ENCODE measurements at regions not wholly inside any gene's neighbourhood (a gene's known extent, or its start where the extent isn't known, plus 50 kb on each side); places are given as distances from the start of the nearest gene placed in this dataset.

GRCh38 chr5:158117467-158118160 lies 258.7 kb upstream of the CLINT1 start:
- DNase-seq: no peak

DNA sequence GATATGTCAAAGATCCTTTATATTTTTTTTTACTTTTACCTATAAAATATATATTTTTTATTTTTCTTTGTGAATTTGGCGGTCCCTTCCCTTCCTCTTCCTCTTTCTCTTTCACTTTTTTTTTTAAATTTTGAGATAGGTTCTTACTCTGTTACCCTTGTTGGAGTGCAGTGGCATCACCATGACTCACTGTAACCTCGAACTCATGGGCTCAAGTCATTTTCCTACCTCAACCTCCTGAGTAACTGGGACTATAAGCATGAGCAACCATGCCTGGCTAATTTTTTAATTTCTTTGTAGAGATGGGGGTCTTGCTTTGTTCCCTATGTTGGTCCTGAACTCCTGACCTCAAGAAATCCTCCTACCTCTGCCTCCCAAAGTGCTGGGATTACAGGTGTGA lies 258.0 kb upstream of the CLINT1 start:
- no peak for DNase-seq

DNA sequence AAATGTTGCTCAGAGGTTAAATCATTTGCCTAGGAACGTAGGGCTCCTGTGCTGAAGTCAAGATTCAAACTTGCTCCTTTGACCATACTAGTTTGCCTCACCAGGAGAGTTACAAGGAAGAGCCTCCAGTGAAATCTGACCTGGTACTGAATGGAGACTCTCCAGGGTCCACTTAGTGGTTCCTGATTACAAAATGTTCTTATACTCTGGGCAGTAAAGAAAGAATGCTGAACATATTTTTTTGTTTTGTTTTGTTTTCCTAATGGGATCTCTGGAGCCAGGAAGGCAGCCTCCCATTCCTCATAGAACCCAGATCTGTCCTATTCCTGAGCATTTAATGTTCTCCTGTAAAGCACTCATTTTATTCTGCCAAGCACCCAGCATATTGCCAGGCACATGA lies 256.5 kb upstream of the CLINT1 start:
- no peak for DNase-seq

DNA sequence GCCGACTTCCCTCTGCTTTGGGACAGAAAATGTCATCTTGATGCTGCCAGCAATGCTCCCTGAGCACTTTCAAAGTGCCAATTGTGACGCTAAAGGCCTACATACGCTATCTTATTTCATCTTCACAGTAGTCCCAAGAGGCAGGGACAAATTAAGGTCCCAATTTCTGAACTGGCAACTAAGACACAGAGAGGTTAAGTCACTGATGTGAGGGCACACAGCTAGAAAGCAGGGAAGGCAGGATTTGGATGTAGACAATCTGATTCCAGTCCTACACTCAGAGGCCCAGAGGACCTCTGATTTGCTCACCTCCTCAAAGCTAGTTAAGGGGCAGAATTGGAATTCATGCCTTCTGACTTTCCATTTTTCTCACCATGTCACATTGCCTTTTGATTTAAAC lies 249.2 kb upstream of the CLINT1 start:
- no peak for DNase-seq

DNA sequence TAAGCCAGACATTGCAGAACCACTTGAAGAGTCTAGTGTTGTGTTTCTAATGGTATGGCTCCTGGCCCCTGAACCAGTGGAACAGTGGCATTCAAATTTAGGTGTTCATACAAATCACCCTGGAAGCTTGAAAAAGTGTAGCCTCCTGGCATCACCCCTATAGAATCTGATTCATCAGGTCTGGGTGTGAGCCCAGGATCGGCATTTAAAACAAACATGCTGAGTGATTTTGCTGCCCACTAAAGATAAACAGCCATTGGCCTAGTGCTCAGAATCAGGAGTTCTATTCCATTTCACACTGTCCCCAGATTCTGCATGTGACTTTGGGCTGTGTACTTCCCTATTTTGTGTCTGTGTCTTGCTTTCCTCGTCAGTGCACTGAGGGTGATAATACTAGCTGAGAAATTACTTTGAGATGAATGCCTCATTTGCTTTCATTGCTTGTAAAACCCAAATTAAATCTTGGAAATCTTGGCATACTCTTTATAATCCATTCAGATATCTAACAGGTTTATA lies 241.5 kb upstream of the CLINT1 start:
- DNase-seq: no peak

- DNase-seq: no peak
These were observed 240.7 kb upstream of the CLINT1 start for GRCh38 chr5:158099571-158100105.

GRCh38 chr5:158096835-158097234 lies 237.9 kb upstream of the CLINT1 start:
- no peak for DNase-seq

- peak; percentile 14 for DNase-seq
These were observed 227.9 kb upstream of the CLINT1 start for GRCh38 chr5:158086856-158087255.

DNA sequence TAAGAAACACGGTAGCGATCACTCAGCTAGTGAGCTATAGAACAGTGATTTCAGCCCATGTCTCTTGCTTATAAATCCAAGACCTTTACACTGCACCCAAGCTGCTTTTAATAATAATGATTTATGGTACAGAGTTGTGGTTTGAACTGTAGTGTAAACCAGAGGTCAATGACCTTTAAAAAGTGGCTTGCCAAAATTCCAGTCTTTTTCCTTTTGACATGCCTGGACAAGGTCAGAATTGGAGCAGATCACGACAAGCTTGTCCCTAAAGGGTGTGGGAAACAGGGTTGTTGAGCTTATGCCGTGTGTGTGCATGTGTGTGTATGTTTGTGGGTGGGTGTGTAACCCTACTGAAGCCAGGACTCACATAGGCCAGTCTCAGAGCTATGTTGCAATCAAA lies 225.3 kb upstream of the CLINT1 start:
- no peak for DNase-seq

- DNase-seq: no peak
These were observed 223.8 kb upstream of the CLINT1 start for GRCh38 chr5:158082696-158083287.

DNA sequence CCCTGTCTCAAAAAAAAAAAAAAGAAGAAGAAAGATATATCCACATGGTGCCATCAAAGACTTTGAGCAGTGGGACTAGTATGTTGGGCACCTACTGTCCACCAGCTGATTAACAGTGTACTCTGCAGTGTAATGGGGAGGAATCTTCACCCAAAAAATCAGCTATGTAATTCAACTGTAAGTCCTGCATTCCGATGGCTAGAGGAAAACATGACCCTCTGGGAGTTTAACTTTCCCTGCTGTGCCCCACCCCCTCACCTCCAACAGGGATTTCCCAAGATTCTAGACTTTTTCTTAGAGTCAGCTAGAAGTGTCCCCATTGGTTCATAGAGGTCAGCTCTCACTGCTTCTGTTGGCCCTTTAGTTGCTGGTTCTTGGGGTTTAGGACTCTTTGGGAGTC lies 221.2 kb upstream of the CLINT1 start:
- no peak for DNase-seq

DNA sequence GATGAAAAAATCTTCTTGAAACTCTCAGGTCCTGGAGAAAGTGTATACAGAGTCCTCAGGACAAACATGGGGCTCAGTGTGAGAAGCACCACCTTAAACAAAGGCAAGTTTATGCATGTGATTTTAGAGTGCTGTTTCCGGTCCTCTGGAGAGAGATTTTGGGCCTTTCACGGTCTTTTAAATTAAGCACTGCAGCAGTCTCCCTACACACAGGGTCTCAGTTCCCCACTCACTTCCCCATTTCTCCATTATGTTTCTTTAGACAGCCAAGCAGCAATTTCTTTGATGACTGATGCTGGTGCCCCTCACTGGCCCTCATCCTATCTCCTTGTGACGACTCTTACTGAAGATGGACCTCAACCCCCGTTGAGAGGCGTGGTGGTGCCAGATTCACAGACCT lies 220.2 kb upstream of the CLINT1 start:
- no peak for DNase-seq

- peak; percentile 94 for DNase-seq
These were observed 216.2 kb upstream of the CLINT1 start for GRCh38 chr5:158074992-158075769.

DNA sequence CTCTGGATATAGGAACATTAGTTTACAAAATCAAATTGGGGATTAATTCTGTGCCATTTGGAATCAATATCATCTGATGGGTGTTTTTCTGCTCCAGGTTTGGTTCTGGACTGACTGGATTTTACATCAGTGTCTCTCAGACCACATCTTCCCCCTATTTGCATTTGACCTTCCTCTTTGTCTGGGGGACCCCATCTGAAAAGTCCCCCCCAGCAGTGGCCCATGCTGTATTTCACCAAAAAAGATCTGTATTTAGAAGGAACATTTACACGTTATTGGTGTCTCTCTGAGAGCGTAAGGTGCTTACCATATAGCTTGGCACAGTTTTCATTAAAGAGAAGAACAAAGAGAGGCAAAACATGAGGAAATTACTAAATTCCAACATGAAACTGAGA lies 215.6 kb upstream of the CLINT1 start:
- no peak for DNase-seq

GRCh38 chr5:158070859-158071258 lies 211.9 kb upstream of the CLINT1 start:
- DNase-seq: peak; percentile 20

DNA sequence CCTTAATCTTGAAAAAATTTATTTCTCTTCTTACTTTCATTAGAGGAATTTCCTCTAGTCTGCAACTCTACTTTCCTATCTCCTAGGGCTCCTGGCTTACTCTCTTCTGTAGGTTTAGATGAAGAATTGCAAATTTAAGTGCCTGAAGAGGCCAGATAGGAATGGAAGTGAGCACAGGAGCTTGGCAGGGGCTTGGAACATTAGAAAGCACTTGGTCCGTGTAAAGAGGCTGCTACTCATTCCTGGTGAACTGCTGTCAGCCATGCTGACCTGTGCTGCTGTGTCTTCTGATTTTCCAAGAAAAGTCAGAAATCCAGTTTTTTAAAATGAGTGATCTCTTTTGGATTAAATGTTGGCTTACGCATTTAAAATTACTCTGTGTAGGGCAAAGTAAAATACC lies 210.9 kb upstream of the CLINT1 start:
- no peak for DNase-seq

DNA sequence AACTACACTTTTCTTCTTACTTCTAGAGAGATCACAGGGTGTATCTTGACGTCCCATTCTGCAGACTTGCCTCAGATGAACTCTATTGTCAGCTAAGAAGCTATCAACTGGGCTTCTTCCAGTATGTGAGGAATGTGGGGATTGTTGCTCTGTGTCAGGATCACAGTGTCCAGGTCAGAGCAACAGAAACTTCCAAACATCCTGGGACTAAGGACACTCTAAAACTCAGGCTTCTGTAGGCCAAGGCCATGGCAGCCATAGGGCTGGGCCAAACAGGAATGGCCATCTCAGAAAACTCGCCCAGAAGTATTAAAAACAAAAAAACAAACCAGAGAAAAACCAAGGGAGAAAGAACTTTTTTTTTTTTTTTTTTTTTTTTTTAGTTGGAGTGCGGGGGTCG lies 210.0 kb upstream of the CLINT1 start:
- DNase-seq: no peak

GRCh38 chr5:158066076-158066475 lies 207.1 kb upstream of the CLINT1 start:
- DNase-seq: no peak

GRCh38 chr5:158064334-158065123 lies 205.6 kb upstream of the CLINT1 start:
- no peak for DNase-seq

GRCh38 chr5:158063052-158063451 lies 204.1 kb upstream of the CLINT1 start:
- DNase-seq: no peak

DNA sequence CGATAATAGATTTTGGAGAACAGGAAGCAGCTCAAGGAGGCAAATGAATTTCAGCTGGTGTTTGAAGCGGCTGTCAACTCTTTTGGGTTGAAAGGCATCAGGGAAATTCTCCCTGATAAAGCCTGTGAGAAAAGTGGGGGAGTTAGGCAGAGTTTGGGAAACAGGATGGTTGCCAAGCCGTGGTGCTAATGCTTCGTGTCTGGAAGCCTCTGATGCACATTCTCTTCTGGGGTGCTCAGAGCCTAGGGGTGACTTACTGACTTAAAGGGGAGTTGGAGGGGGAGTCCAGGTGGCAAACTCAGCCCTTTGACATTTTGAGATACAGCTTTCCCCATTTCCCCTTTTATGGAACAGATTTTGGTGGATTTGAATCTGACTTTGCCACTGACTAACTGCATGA lies 202.5 kb upstream of the CLINT1 start:
- DNase-seq: no peak

DNA sequence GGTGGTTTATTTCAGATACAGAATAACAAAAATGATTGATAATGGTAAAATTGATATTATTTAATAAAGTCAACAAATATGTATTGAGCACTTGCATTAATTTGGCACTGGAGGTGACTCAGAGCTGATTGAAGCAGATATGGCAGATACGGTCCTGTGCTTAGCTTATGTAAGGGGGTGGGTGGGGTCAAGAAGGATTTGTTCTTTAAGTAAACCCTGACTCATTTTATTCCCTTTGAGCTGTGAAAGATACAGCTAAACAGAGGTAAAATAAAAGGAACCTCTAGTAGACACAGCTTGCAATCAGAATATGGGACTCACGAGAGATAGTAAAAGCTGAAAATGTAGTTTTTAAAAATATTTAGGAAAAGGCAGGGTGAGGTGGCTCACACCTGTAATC lies 201.3 kb upstream of the CLINT1 start:
- no peak for DNase-seq

All from tongue (tissue), 1 donor.